GM23338 (cell line): ENCODE measurements at regions not wholly inside any gene's neighbourhood (a gene's known extent, or its start where the extent isn't known, plus 50 kb on each side); places are given as distances from the start of the nearest gene placed in this dataset.

ENCODE experiments used
- ATAC-seq: fragments of 200-7000 bp; cut with Tn5 transposase; 3 replicates; pipeline ENCODE4 v1.9.1; 2020
- DNase-seq: peaks from one replicate; pipeline ENCODE4 v3.0.0-alpha.2; 2015; ENCODE audit warnings: low spot score
- H2AFZ ChIP-seq: fragments of 200-600 bp; sonication (generic); 2 replicates; pipeline ENCODE4 v1.8.0; 2016; ENCODE audit warnings: antibody characterized with exemption, mild to moderate bottlenecking, moderate library complexity
- H3F3A ChIP-seq: fragments of 200-600 bp; sonication (generic); replicated peaks from 2 replicates; pipeline ENCODE4 v1.8.0; 2017; ENCODE audit warnings: antibody characterized with exemption, mixed run types, low read depth
- H3K27ac ChIP-seq: fragments of 200-600 bp; sonication (generic); 2 replicates; pipeline ENCODE4 v1.6.1; 2016; ENCODE audit warnings: low read depth
- H3K27me3 ChIP-seq: fragments of 200-600 bp; sonication (generic); 2 replicates; pipeline ENCODE4 v1.8.0; 2016; ENCODE audit warnings: mild to moderate bottlenecking, mixed run types, moderate library complexity; ENCODE audit not compliant: insufficient read depth
- H3K36me3 ChIP-seq: fragments of 200-600 bp; sonication (generic); 2 replicates; pipeline ENCODE4 v1.8.0; 2016; ENCODE audit warnings: mild to moderate bottlenecking; ENCODE audit not compliant: insufficient read depth
- H3K4me1 ChIP-seq: fragments of 200-600 bp; sonication (generic); 2 replicates; pipeline ENCODE4 v1.8.0; 2016; ENCODE audit warnings: mild to moderate bottlenecking, moderate library complexity; ENCODE audit not compliant: insufficient read depth
- H3K4me2 ChIP-seq: fragments of 200-600 bp; sonication (generic); 2 replicates; pipeline ENCODE4 v1.7.1; 2017; ENCODE audit warnings: mixed run types
- H3K4me3 ChIP-seq: fragments of 200-600 bp; sonication (generic); 2 replicates; pipeline ENCODE4 v1.6.1; 2016; ENCODE audit warnings: mixed run types
- H3K79me2 ChIP-seq: fragments of 200-600 bp; sonication (generic); replicated peaks from 2 replicates; pipeline ENCODE4 v1.8.0; 2017; ENCODE audit warnings: mild to moderate bottlenecking; ENCODE audit not compliant: insufficient read depth
- H3K9me2 ChIP-seq: fragments of 200-600 bp; sonication (generic); 2 replicates; pipeline ENCODE4 v1.8.0; 2017; ENCODE audit not compliant: insufficient read depth
- H4K20me1 ChIP-seq: fragments of 200-600 bp; sonication (generic); replicated peaks from 2 replicates; pipeline ENCODE4 v1.8.0; 2017; ENCODE audit warnings: mild to moderate bottlenecking; ENCODE audit not compliant: insufficient read depth
- H3K27ac Mint-ChIP-seq: 2 replicates; pipeline ENCODE4 v1.8.0; 2020; ENCODE audit warnings: inconsistent platforms, mild to moderate bottlenecking, moderate library complexity, mixed read lengths
- H3K27me3 Mint-ChIP-seq: 3 replicates; pipeline ENCODE4 v1.8.0; 2022; ENCODE audit warnings: low read depth, mild to moderate bottlenecking, moderate library complexity, mixed read lengths, inconsistent platforms; ENCODE audit not compliant: insufficient read depth, poor library complexity
- H3K36me3 Mint-ChIP-seq: 3 replicates; pipeline ENCODE4 v1.8.0; 2021; ENCODE audit warnings: low read depth, mild to moderate bottlenecking, inconsistent platforms, moderate library complexity, mixed read lengths
- H3K4me1 Mint-ChIP-seq: 3 replicates; pipeline ENCODE4 v1.8.0; 2020; ENCODE audit warnings: mild to moderate bottlenecking, inconsistent platforms, mixed read lengths
- H3K4me3 Mint-ChIP-seq: 3 replicates; pipeline ENCODE4 v1.8.0; 2021; ENCODE audit warnings: moderate library complexity, mild to moderate bottlenecking, inconsistent platforms, mixed read lengths
- H3K9me3 Mint-ChIP-seq: 3 replicates; pipeline ENCODE4 v1.8.0; 2020; ENCODE audit warnings: moderate library complexity, mild to moderate bottlenecking, inconsistent platforms, mixed read lengths
- EZH2 ChIP-seq: fragments of 200-600 bp; sonication (generic); IDR thresholded peaks from one replicate; pipeline ENCODE4 v1.8.0; 2017; ENCODE audit warnings: antibody characterized with exemption, mild to moderate bottlenecking, low read depth; ENCODE audit not compliant: unreplicated experiment
- EZH2phosphoT487 ChIP-seq: fragments of 200-600 bp; sonication (generic); IDR thresholded peaks from one replicate; pipeline ENCODE4 v1.8.1; 2018; ENCODE audit warnings: antibody characterized with exemption; ENCODE audit not compliant: unreplicated experiment
- JUNB ChIP-seq: IDR thresholded peaks from one replicate; pipeline ENCODE4 v1.6.1; 2016; ENCODE audit warnings: antibody characterized with exemption; ENCODE audit not compliant: unreplicated experiment
- NANOG ChIP-seq: IDR thresholded peaks from 2 replicates; pipeline ENCODE4 v1.6.1; 2016; ENCODE audit warnings: antibody characterized with exemption, borderline replicate concordance
- ZNF114 ChIP-seq: fragments of 250-450 bp; sonication (Bioruptor Pico); IDR thresholded peaks from 2 replicates; pipeline ENCODE4 v1.5.0; 2020; ENCODE audit warnings: mild to moderate bottlenecking, moderate library complexity
- TF ChIP-seq, protein P1 (sequence below): fragments of 250-450 bp; sonication (Bioruptor Pico); IDR thresholded peaks from 2 replicates; pipeline ENCODE4 v1.5.0; 2020; ENCODE audit warnings: mild to moderate bottlenecking, moderate library complexity
- TF ChIP-seq, protein P2 (sequence below), 2 experiments: fragments of 200-600 bp in 1 of 2; sonication (generic) in 1 of 2; conservative IDR thresholded peaks; 2 replicates each; pipeline versions ENCODE4 v1.5.1 to v1.6.1; 2016 to 2017; ENCODE audit warnings: antibody characterized with exemption in 2 of 2, low read depth in 2 of 2, mild to moderate bottlenecking in 2 of 2, moderate library complexity in 1 of 2
- TF ChIP-seq, protein P3 (sequence below): IDR thresholded peaks from 2 replicates; pipeline ENCODE4 v1.6.1; 2016; ENCODE audit warnings: antibody characterized with exemption

DNA sequence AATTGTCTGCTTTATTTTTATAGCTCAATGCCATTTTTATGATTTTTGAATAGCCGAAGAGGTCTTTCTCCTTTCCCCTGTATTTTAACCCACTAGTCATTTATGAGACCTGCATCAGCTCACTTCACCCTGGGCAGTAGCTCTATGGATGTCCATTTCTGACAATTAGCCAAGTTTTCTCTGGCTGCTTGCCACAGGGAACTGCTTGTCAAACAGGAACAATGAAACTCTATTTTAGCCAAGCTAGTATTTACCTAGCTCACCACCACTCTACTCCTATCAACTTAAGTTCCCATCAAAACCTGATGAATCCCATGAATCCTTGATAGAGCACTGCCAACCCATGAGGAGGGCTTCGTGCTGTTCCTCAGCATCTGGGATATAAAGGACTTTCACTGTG, 406.7 kb downstream of the RWDD3 start (continued):
- TF ChIP-seq, protein P1, sequence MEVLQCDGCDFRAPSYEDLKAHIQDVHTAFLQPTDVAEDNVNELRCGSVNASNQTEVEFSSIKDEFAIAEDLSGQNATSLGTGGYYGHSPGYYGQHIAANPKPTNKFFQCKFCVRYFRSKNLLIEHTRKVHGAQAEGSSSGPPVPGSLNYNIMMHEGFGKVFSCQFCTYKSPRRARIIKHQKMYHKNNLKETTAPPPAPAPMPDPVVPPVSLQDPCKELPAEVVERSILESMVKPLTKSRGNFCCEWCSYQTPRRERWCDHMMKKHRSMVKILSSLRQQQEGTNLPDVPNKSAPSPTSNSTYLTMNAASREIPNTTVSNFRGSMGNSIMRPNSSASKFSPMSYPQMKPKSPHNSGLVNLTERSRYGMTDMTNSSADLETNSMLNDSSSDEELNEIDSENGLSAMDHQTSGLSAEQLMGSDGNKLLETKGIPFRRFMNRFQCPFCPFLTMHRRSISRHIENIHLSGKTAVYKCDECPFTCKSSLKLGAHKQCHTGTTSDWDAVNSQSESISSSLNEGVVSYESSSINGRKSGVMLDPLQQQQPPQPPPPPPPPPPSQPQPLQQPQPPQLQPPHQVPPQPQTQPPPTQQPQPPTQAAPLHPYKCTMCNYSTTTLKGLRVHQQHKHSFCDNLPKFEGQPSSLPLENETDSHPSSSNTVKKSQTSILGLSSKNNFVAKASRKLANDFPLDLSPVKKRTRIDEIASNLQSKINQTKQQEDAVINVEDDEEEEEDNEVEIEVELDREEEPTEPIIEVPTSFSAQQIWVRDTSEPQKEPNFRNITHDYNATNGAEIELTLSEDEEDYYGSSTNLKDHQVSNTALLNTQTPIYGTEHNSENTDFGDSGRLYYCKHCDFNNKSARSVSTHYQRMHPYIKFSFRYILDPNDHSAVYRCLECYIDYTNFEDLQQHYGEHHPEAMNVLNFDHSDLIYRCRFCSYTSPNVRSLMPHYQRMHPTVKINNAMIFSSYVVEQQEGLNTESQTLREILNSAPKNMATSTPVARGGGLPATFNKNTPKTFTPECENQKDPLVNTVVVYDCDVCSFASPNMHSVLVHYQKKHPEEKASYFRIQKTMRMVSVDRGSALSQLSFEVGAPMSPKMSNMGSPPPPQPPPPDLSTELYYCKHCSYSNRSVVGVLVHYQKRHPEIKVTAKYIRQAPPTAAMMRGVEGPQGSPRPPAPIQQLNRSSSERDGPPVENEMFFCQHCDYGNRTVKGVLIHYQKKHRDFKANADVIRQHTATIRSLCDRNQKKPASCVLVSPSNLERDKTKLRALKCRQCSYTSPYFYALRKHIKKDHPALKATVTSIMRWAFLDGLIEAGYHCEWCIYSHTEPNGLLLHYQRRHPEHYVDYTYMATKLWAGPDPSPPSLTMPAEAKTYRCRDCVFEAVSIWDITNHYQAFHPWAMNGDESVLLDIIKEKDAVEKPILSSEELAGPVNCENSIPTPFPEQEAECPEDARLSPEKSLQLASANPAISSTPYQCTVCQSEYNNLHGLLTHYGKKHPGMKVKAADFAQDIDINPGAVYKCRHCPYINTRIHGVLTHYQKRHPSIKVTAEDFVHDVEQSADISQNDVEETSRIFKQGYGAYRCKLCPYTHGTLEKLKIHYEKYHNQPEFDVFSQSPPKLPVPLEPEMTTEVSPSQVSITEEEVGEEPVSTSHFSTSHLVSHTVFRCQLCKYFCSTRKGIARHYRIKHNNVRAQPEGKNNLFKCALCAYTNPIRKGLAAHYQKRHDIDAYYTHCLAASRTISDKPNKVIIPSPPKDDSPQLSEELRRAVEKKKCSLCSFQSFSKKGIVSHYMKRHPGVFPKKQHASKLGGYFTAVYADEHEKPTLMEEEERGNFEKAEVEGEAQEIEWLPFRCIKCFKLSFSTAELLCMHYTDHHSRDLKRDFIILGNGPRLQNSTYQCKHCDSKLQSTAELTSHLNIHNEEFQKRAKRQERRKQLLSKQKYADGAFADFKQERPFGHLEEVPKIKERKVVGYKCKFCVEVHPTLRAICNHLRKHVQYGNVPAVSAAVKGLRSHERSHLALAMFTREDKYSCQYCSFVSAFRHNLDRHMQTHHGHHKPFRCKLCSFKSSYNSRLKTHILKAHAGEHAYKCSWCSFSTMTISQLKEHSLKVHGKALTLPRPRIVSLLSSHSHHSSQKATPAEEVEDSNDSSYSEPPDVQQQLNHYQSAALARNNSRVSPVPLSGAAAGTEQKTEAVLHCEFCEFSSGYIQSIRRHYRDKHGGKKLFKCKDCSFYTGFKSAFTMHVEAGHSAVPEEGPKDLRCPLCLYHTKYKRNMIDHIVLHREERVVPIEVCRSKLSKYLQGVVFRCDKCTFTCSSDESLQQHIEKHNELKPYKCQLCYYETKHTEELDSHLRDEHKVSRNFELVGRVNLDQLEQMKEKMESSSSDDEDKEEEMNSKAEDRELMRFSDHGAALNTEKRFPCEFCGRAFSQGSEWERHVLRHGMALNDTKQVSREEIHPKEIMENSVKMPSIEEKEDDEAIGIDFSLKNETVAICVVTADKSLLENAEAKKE (CRISPR knock-in tag): no peak
- TF ChIP-seq JUNB: no peak
- TF ChIP-seq ZNF114 (CRISPR knock-in tag): no peak
- TF ChIP-seq NANOG: no peak
- TF ChIP-seq EZH2: no peak
- TF ChIP-seq, protein P2, sequence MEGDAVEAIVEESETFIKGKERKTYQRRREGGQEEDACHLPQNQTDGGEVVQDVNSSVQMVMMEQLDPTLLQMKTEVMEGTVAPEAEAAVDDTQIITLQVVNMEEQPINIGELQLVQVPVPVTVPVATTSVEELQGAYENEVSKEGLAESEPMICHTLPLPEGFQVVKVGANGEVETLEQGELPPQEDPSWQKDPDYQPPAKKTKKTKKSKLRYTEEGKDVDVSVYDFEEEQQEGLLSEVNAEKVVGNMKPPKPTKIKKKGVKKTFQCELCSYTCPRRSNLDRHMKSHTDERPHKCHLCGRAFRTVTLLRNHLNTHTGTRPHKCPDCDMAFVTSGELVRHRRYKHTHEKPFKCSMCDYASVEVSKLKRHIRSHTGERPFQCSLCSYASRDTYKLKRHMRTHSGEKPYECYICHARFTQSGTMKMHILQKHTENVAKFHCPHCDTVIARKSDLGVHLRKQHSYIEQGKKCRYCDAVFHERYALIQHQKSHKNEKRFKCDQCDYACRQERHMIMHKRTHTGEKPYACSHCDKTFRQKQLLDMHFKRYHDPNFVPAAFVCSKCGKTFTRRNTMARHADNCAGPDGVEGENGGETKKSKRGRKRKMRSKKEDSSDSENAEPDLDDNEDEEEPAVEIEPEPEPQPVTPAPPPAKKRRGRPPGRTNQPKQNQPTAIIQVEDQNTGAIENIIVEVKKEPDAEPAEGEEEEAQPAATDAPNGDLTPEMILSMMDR (conservative IDR thresholded peaks at IDR 0.05; ENCODE audit: low read depth in 2 of 2): no peak
- TF ChIP-seq EZH2phosphoT487: no peak

DNA sequence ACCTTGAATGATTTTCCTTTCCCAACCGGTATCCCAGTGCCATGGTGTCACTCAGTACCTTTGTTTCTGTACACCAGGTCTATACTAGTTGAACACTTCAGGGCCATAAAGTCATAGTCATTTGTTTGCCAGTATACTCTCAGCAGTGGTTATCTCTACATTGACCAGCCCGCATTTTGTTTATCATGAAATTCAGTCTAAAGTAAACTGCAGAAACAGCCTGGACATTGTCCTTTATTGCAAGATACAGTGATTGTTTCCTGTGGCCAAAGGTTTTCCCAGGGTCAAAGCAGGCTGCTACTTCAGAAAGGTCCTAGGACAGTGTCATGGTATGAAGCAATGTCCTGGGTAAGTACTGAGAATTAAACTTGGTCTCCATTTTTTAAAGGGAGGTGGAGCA, 407.4 kb downstream of the RWDD3 start:
- TF ChIP-seq, protein P3, sequence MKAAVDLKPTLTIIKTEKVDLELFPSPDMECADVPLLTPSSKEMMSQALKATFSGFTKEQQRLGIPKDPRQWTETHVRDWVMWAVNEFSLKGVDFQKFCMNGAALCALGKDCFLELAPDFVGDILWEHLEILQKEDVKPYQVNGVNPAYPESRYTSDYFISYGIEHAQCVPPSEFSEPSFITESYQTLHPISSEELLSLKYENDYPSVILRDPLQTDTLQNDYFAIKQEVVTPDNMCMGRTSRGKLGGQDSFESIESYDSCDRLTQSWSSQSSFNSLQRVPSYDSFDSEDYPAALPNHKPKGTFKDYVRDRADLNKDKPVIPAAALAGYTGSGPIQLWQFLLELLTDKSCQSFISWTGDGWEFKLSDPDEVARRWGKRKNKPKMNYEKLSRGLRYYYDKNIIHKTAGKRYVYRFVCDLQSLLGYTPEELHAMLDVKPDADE: no peak
- no peak overlapping the region for H3K4me3 Mint-ChIP-seq
- Histone ChIP-seq H4K20me1 (no peaks in the 10 kb centered on the region), H3K9me2 (no peaks in the 10 kb centered on the region; the same call in none of the 2 replicates), H3K4me2 (no peak overlapping the region), H3F3A (no peaks in the 10 kb centered on the region), H3K4me1 (no peaks in the 10 kb centered on the region), H3K36me3 (no peaks in the 10 kb centered on the region), H2AFZ (no peak overlapping the region; the same call in 1 of the 2 replicates), H3K79me2 (no peaks in the 10 kb centered on the region), H3K27me3 (no peaks in the 10 kb centered on the region), H3K4me3 (no peak overlapping the region), H3K27ac (no peak overlapping the region)
- DNase-seq (no peak), ATAC-seq (no peak)
- no peak overlapping the region for H3K27ac Mint-ChIP-seq
- H3K4me1 Mint-ChIP-seq: no peaks in the 10 kb centered on the region
- 0 out of 3 replicates have a peak, but pooled peaks cover 2% of the 10 kb centered on the region for H3K9me3 Mint-ChIP-seq
- H3K27me3 Mint-ChIP-seq: no peaks in the 10 kb centered on the region
- no peaks in the 10 kb centered on the region for H3K36me3 Mint-ChIP-seq
